GM12865 (cell line): ENCODE measurements at regions not wholly inside any gene's neighbourhood (a gene's known extent, or its start where the extent isn't known, plus 50 kb on each side); places are given as distances from the start of the nearest gene placed in this dataset.
"Not testable (repeated sequence)": the region's sequence is repeated elsewhere in the genome, so short reads cannot be mapped to it uniquely, and the experiment has no call there.

Experiments used
- DNase-seq: peaks from one replicate; pipeline ENCODE4 v3.0.0; 2010; ENCODE audit warnings: low read depth
- H3K4me3 ChIP-seq: 2 replicates; pipeline ENCODE4 v1.5.1; 2011; ENCODE audit warnings: mild to moderate bottlenecking, low read depth, low read length, control low read depth
- TF ChIP-seq, protein P1 (sequence below): IDR thresholded peaks from 2 replicates; pipeline ENCODE4 v1.5.1; 2011; ENCODE audit warnings: low read length, control low read depth, low read depth, inconsistent platforms; ENCODE audit not compliant: insufficient read depth; ENCODE audit errors: missing control alignments

DNA sequence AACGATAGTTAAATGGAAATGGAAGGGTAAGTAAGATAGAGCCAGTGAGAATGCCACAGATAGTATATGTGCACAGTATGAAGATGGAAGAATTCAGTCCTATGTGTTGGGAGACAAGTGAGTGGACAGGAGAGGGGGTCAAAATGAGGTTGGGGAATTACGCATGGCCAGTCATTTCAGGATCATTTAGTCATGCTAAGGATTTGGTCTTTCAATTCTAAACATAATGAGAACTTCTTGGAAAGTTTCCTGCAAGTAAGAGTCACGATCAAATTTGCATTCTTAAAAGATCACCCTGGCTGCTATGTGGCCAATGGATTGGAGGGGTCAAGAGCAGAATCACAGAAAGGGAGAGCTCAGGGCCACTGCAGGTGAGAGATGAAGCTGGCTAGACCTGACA, 64.0 kb upstream of the KCNK2 start:
- no peak overlapping the region for H3K4me3 ChIP-seq
- peak; percentile 27 for DNase-seq
- TF ChIP-seq, protein P1, sequence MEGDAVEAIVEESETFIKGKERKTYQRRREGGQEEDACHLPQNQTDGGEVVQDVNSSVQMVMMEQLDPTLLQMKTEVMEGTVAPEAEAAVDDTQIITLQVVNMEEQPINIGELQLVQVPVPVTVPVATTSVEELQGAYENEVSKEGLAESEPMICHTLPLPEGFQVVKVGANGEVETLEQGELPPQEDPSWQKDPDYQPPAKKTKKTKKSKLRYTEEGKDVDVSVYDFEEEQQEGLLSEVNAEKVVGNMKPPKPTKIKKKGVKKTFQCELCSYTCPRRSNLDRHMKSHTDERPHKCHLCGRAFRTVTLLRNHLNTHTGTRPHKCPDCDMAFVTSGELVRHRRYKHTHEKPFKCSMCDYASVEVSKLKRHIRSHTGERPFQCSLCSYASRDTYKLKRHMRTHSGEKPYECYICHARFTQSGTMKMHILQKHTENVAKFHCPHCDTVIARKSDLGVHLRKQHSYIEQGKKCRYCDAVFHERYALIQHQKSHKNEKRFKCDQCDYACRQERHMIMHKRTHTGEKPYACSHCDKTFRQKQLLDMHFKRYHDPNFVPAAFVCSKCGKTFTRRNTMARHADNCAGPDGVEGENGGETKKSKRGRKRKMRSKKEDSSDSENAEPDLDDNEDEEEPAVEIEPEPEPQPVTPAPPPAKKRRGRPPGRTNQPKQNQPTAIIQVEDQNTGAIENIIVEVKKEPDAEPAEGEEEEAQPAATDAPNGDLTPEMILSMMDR = no peak

DNA sequence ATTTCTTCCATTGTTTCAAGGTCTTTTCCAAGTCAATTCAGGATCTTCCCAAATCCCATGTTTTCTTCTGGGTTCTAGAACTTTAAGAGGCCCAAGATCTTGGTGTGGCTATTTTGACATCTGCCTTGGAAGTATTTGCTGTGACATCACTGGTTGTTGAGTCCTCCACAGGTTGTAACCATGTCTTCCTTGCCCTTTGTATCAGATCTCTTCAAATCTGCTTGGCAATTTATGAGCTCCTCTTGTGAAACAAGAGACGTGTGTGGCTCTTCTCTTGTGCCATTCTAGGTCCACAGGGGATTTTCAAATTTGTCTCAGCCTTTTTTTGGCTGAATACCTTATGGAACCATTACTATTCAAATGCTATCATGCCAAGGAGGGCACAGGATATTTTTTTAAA, 60.3 kb upstream of the KCNK2 start:
- no peak overlapping the region for H3K4me3 ChIP-seq
- TF ChIP-seq, protein P1 = no peak
- DNase-seq = no peak

DNA sequence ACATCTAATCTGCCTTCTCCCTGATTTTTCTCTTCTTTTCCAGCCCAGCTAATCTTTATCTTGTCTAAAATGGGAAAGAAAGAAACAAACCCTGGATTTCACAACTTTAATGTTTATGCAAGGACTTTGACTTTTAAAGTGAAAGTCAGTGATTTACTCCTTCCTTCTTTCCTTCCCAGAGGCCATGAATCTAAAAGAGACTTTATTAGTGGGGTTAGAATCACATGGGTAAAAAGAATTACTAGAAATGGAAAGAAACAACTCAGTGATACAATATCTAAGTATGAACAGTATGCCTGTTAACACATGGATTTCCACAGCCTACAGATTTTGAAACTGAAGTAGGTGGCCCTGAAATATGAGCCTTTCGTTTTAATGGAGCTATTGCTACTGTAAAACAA, 59.8 kb upstream of the KCNK2 start:
- H3K4me3 ChIP-seq = no peak overlapping the region
- TF ChIP-seq, protein P1 = no peak
- DNase-seq = no peak

DNA sequence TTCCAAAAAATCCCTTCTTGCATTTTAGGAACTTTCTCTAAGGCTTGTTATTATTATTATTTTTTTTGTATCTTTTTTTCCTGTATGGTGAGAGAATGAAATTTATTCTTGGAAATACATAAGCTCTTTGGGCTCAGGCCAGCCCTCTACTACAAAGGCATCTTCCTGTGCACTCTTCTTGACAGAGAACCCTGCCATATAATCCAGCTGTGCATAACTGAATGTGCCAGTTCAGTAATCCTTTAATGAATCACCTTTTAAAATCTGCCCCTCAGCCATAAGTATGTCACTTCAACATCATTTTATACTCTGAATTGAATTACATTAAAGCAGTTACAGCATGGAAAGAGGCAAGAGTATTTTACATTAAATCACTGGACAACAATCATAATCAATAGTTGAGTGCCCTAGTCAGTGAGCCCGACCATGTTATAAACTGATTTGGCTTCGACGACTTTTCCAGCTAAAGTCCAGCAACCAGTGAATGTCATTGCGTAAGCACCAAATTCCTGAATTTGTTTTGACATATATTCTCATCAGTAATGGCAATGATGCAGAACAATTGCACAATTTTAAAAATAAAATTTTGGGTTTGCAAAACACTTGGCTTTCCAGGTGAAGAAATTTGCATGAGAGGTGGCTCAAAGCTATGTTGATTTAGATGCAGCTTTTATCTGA, 59.2 kb upstream of the KCNK2 start:
- TF ChIP-seq, protein P1 = no peak
- DNase-seq = no peak
- H3K4me3 ChIP-seq = no peak overlapping the region

- H3K4me3 ChIP-seq = no peak overlapping the region
- TF ChIP-seq, protein P1 = no peak
- no peak for DNase-seq
These were observed 53.6 kb upstream of the KCNK2 start for GRCh38 chr1:215028954-215029353.

- not testable (repeated sequence) for H3K4me3 ChIP-seq, DNase-seq
These were observed 52.0 kb upstream of the KCNK2 start for GRCh38 chr1:215030581-215030980.

GRCh38 chr1:215031392-215031791, 51.1 kb upstream of the KCNK2 start:
- TF ChIP-seq, protein P1 = no peak
- no peak for DNase-seq
- no peak overlapping the region for H3K4me3 ChIP-seq
